Activated CD8-positive, alpha-beta memory T cell treated with anti-CD3 and anti-CD28 coated beads for 4 hours (primary cell): ENCODE measurements at regions not wholly inside any gene's neighbourhood (a gene's known extent, or its start where the extent isn't known, plus 50 kb on each side); places are given as distances from the start of the nearest gene placed in this dataset.

Source experiments
- DNase-seq, 2 donors: peaks; one replicate each; pipeline ENCODE4 v3.0.0-alpha.2; 2020; ENCODE audit warnings: low read depth in 2 of 2

DNA sequence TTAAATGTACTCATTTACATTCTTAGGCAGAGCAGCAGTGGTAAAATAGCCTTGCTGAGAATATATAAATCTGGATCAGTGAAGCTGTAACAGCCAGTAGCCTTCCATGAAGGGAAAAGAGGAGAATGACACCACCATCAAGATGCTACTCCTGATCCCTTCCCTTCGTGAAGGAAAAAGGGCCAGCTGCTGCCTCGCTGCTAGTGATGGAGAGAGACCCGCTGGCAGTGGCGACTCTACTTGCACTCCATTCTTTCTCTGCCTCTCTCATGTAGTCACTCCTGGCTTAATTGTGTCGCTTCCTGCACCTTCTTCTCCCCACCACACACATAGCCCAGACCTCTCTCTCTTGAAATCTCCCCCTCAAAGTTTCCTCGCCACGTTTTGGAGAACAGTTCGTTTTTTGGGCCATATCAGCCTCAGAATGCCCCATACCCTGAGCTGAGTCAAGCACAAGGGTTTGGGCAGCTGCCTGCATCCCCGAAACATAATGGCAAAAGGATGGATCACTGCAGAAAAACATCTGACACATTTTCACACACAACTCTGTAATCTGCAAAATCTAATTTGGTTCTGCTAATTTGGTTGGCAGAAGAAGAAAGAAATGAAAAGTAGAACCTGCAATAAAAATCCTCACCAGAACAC is 460.3 kb upstream of the IL12A start:
- no peak for DNase-seq

- no peak for DNase-seq
These were observed 456.1 kb upstream of the IL12A start for GRCh38 chr3:159532577-159532976.

- no peak for DNase-seq
These were observed 454.1 kb upstream of the IL12A start for GRCh38 chr3:159534496-159534895.

DNA sequence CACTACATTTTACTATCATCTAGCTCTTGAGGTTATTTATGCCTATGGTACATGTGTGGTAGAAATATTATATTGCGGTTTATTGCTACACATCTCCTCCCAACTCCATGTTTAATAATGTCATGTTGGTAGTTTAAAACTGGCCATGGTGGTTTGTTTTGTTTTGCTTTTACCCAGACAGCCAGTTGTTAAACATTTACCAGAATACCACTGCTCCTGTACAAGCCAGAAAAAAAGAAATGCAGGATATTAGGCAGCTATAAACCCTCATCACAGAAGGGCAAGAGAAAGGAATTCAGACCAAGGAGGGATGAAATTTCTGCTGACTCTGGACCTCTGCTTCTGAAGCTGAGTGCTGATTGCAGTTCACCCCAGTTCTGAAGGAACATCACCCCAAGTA is 451.8 kb upstream of the IL12A start:
- no peak for DNase-seq

- no peak for DNase-seq
These were observed 450.1 kb upstream of the IL12A start for GRCh38 chr3:159538507-159538906.

- no peak for DNase-seq
These were observed 447.6 kb upstream of the IL12A start for GRCh38 chr3:159540882-159541495.

DNA sequence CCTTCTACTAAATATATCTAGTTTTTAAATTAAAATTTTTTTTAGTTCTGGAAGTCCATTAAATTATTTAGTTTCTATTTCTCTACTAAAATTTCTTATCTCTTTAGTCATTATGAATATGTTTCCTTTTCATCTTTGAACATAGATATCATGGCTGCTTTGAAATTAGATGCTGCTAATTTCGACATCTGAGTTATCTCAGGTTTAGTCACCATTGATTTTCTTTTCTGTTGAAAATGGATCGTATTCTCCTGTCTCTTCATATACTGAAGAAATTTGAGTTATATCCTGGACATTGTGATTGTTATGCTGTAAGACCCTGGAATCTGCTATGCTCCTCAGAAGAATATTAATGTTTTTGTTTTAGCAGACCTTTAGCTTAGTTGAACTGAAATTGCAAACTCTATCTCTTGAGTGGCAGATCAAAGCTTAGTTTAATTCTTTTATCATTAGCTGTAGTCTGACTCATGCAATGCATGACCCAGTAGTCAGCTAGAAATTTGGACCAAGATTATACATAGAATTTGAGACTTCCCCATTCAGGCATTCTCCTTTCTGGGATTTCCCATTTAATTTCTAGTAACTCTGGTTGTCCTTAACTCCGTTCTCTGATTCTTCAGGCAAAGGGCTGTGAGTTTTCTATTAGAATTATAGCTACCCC is 439.8 kb upstream of the IL12A start:
- DNase-seq = no peak

- no peak for DNase-seq
These were observed 433.4 kb upstream of the IL12A start for GRCh38 chr3:159555205-159555604.

DNA sequence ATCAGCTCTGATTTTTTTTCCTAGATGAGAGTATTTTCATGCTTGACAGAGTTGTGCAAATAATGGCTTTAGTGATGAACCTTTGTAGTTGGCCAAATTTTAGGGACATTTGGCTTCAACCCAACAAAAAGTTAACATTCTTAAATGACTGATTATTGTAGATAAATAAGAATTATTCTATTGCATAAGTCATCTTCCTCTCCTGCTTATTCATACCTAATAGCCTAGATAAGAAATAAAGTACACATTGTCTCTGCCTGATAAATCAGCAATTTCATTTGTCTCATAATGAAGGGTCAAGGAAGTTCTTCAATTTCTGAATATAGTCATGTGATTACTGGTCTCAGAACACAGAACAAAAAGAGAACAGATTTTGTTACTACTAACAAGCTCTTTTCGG is 428.9 kb upstream of the IL12A start:
- DNase-seq = no peak

- no peak for DNase-seq
These were observed 428.2 kb upstream of the IL12A start for GRCh38 chr3:159560214-159560979.

DNA sequence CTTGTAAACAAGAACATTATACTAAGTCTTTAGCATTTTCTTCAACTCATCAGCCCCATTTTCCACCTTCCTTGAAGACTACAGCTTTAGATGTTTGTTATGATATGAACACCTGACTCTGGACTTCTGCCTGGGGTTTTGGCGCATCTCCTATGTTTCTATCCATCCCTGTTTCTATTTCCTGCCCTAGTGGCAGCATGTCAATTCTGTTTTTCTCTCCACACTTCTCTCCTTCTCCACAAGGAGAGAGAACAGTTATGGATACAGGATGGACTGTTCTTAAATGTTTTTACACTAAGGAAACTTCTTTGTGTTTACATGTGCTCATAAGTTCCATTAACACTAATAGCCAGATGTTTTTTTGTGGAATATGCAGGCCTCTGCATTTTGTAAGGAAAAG is 423.3 kb upstream of the IL12A start:
- no peak for DNase-seq

DNA sequence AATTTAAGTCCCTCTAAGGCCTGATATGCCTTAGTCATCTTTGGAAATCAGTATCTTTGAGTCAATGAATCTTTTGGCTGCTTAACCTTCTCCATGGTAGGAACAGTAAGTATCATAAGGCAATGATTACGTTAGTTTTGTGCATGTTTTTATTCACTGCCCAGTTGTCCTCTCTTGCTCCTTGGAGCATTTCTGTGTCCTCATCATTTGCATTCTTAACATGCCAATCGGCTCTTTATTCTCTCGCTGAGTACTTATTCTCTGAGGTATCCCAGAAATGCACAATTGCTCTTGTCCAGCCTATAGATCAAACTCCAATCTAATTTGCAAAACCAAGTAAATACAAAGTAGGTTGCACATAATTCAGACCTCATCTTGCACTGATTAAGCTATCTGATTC is 405.0 kb upstream of the IL12A start:
- no peak for DNase-seq

DNA sequence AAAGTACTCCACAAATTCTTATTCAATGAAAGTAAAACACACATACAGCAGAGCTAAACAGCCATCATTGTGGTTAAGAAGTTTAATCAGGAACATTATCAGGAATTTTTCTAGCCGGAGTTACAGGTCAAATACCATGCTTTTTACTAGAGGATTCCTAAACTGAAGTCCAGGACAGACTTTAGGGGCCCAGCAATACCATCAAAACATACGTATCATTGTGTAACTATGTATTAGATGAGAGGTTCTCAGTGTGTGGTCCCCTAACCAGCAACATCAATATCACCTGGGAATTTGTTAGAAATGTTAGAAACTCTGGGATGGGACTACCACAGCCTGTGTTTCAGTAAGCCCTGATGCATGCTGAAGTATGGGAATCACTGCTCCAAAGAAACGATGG is 404.2 kb upstream of the IL12A start:
- no peak for DNase-seq

- no peak for DNase-seq
These were observed 401.9 kb upstream of the IL12A start for GRCh38 chr3:159586571-159587202.

- no peak for DNase-seq
These were observed 394.6 kb upstream of the IL12A start for GRCh38 chr3:159593927-159594605.

DNA sequence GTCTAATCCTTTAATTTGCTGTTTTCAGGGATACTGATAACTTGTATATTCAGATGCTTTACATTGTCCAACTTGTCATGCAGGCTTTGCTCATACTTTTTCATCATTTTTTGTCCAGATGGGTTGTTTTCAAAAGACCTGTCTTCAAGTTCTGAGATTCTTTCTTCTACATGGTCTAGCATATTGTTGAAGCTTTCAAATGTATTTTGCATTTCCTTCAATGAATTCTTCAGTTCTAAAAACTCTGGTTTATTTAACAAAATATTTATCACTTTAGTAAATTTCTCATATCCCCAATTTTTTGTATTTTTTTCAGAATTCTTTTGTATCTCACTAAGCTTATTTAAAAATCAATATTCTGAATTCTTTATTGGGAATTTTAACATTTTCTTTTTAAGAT is 388.3 kb upstream of the IL12A start:
- no peak for DNase-seq

GRCh38 chr3:159604151-159604581 is 384.5 kb upstream of the IL12A start:
- DNase-seq = no peak

- DNase-seq = no peak
These were observed 383.5 kb upstream of the IL12A start for GRCh38 chr3:159605101-159605500.

GRCh38 chr3:159605776-159606175 is 382.9 kb upstream of the IL12A start:
- no peak for DNase-seq

GRCh38 chr3:159607856-159608255 is 380.8 kb upstream of the IL12A start:
- no peak for DNase-seq

DNA sequence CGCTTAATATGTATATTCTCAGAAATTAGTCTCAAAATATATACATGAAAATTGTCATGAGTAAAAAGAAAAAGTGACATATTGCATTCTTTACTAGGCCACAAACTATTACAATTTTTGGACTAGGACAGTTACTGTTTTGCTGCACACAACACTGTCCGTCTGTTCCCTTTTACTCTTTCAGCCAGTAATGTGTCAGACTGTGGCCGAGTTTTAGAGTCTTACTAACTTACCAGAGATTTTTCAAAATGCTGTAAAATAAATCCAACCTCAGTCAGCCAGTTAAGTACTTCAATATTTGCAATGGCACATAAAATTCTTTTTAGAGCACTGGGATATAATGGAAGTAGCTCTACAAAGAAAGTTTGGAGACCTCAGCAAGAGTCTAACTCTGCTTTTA is 380.3 kb upstream of the IL12A start:
- no peak for DNase-seq

DNA sequence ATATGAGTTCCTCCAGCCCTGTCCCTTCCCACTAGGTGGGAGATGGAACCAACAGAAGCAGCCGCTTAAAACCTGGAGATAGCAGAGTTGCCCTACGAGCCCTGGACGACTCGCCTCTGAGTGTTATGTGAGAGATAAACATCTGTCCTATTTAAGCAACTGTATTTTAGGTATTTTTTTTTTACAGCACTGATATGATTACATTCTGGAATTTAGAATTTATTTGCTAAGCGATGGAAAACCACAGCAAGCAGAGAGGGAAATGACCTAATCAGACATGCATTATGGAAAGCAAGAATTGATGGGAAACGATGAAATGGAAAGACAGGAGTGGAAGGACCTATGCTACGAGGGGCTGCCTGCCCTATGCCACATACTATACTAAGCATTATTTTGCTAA is 379.0 kb upstream of the IL12A start:
- DNase-seq = no peak
